Heart left ventricle (tissue), 16 donors: ENCODE measurements at regions not wholly inside any gene's neighbourhood (a gene's known extent, or its start where the extent isn't known, plus 50 kb on each side); places are given as distances from the start of the nearest gene placed in this dataset.

Experiments used
- ATAC-seq, 4 donors: fragments of 200-7000 bp; cut with Tn5 transposase; one replicate each; pipeline ENCODE4 v1.9.1; 2020 to 2022; ENCODE audit warnings: moderate library complexity in 4 of 4, mild to moderate bottlenecking in 3 of 4, moderate number of reproducible peaks in 1 of 4
- DNase-seq, 5 donors: peaks; one replicate each; pipeline ENCODE4 v3.0.0-alpha.2; 2020
- H3K27ac ChIP-seq, 12 donors: fragments of 200-600 bp; sonication (generic) in 4 of 12; one replicate each; pipeline versions ENCODE4 v1.5.0 to v1.8.0; 2016 to 2022; ENCODE audit warnings: mild to moderate bottlenecking in 2 of 12
- H3K27me3 ChIP-seq, 9 donors: fragments of 200-600 bp; sonication (generic) in 2 of 9; one replicate each; pipeline versions ENCODE4 v1.5.1 to v1.8.0; 2016 to 2022; ENCODE audit warnings: mild to moderate bottlenecking in 3 of 9
- H3K36me3 ChIP-seq, 9 donors: fragments of 200-600 bp; sonication (generic) in 2 of 9; one replicate each; pipeline versions ENCODE4 v1.5.0 to v1.8.0; 2018 to 2022; ENCODE audit warnings: mild to moderate bottlenecking in 2 of 9
- H3K4me1 ChIP-seq, 12 donors: fragments of 200-600 bp; sonication (generic) in 4 of 12; one replicate each; pipeline versions ENCODE4 v1.5.0 to v1.8.0; 2016 to 2022; ENCODE audit warnings: mild to moderate bottlenecking in 3 of 12
- H3K4me3 ChIP-seq, 12 donors: fragments of 200-600 bp; sonication (generic) in 4 of 12; one replicate each; pipeline versions ENCODE4 v1.5.0 to v1.8.0; 2017 to 2022; ENCODE audit warnings: mild to moderate bottlenecking in 9 of 12, moderate library complexity in 4 of 12
- H3K9me3 ChIP-seq, 12 donors: fragments of 200-600 bp; sonication (generic) in 4 of 12; one replicate each; pipeline versions ENCODE4 v1.5.0 to v1.8.0; 2016 to 2022; ENCODE audit warnings: mild to moderate bottlenecking in 1 of 12
- CTCF ChIP-seq, 12 donors: fragments of 200-600 bp; sonication (generic) in 4 of 12; IDR thresholded peaks; one replicate each; pipeline versions ENCODE4 v1.5.0 to v1.8.0; 2018 to 2022; ENCODE audit warnings: antibody characterized with exemption in 12 of 12, mild to moderate bottlenecking in 5 of 12
- POLR2A ChIP-seq, 2 donors: fragments of 450-650 bp; IDR thresholded peaks; one replicate each; pipeline ENCODE4 v1.6.1; 2017; ENCODE audit warnings: antibody characterized with exemption in 2 of 2, mild to moderate bottlenecking in 2 of 2, moderate library complexity in 2 of 2
- WGBS, 4 donors: extraction: QIAGEN DNeasy Blood & Tissue Kit in 2 of 4; methylation state at CpG; one replicate each; pipeline versions ENCODE4 v1.1.5 to v1.1.7; 2013 to 2018; 5-methylcytosine and 5-hydroxymethylcytosine counted together
- intact Hi-C, 10 donors: fragments of 100-400 bp; cut with DNase I; formaldehyde crosslinking; loops; one replicate each; pipeline versions ENCODE4 v1.11.1 to v1.14.2; 2022
- donor health status: ischemic (EF 13 %, LVEDD 7.1; RV severe dilation, severe dysfunction).
- donor health status: healthy with polysubstance abuse.
- donor health status: DM: no; HTN: yes; CAD: no.
- donor health status: DM: no; HTN: no; CAD: no.
- donor health status: ischemic (EF 25% LVEDD 6.9; RV normal size, moderate dysfunction).
- donor health status: ischemic (EF 25% LVEDD 5.7; RV mildly dilated, moderate dysfunction).
- donor health status: healthy.
- donor health status: DM: yes; HTN: yes; CAD: no.
- donor health status: ischemic (EF 35%, LVEDD 5.7; RV mildly dilated, moderate dysfunction).
- donor health status: nonischemic (EF 11% LVEDD 7.7; RV severe dilation, severe dysfunction).
- donor health status: DM: yes; HTN: yes; CAD: no.
- donor health status: PGD.
- donor health status: ischemic (EF 29% LVEDD 5.4; RV normal size, mild dysfunction).
- donor health status: nonischemic (EF 23%, LVEDD 6.1; RV moderate dilation, normal function).

GRCh38 chr16:86088287-86088686 is 189.3 kb downstream of the IRF8 start:
- Histone ChIP-seq H3K27me3 (peaks cover 0 to 68% (median 9%) of the 10 kb centered on the region in 9 donors), H3K36me3 (no peaks in the 10 kb centered on the region), H3K27ac (no peak overlapping the region), H3K4me1 (no peaks in the 10 kb centered on the region), H3K9me3 (no peaks in the 10 kb centered on the region), H3K4me3 (no peak overlapping the region)
- ATAC-seq (no peak), DNase-seq (no peak)
- TF ChIP-seq POLR2A (IDR thresholded peaks at IDR 0.05) (no peak), CTCF (IDR thresholded peaks at IDR 0.05) (no peak)
- intact Hi-C loops: loop anchor here in 1 of 10 donors (10.0 kb wide), 1 partner anchor 307 kb away; no protein-coding TSS in a partner anchor
- 74 to 77% (median 74%) methylated on average over 5 of the region's 5 CpGs for WGBS, 4 donors

DNA sequence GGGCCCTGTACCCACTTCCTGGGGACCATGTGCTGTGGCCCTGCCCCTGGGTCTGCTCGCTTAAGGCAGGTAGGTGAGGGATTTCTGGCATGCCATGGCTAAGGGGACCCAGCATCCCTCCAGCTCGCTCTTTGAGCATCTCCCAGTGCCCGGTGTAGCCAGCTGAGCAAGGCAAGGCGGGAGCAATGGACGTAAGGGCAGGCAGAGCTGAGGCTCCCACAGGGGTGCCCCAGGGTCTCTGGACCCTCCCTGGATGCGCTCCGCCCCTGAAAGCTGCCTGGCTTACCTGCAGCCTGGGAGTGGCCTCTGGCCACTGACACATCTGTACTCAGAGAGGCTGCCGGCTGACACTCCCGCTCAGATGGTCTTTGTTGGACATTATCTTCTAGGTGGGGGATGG is 189.9 kb downstream of the IRF8 start:
- no peaks in the 10 kb centered on the region for H3K36me3 ChIP-seq
- DNase-seq (no peak), ATAC-seq (no peak)
- no peak for TF ChIP-seq POLR2A (IDR thresholded peaks at IDR 0.05)
- no peak for TF ChIP-seq CTCF (IDR thresholded peaks at IDR 0.05)
- 83 to 87% (median 85%) methylated on average over 7 to 9 of the region's 9 CpGs for WGBS, 4 donors
- intact Hi-C loops: loop anchor here in 1 of 10 donors (10.0 kb wide), 1 partner anchor 306 kb away; no protein-coding TSS in a partner anchor
- no peak overlapping the region for H3K27ac ChIP-seq
- no peak overlapping the region for H3K4me3 ChIP-seq
- H3K9me3 ChIP-seq: no peaks in the 10 kb centered on the region
- no peaks in the 10 kb centered on the region for H3K4me1 ChIP-seq
- H3K27me3 ChIP-seq: peaks cover 0 to 63% (median 5%) of the 10 kb centered on the region in 9 donors

DNA sequence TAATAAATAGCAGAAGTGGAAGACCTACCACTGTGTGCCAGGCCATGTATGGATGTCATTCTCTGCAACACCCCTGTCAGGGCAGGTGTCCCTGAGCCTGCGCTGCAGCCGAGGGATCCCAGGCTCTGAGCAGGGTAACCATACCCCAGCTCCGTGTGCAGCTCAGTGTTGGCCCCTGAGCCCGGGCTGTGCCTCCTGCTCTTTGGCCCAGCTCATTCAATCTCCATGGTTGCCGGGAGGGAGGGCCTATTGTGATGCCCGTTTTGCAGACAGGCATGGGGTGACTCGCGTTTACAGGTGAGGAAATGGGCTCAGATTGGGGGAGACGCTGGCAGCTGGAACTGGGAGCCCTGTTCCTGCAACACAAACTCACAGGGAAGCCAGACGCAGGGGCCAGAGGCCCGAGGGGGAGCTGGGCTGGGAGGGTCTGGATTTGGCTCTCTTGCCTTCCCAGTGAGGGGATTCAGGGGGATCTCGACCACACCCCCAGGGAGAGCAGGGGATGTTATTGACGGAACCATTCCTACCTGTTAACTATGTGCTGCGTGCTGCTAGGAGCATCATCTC is 190.5 kb downstream of the IRF8 start:
- Histone ChIP-seq H3K36me3 (no peaks in the 10 kb centered on the region), H3K9me3 (no peaks in the 10 kb centered on the region), H3K4me1 (no peaks in the 10 kb centered on the region), H3K4me3 (no peak overlapping the region), H3K27ac (no peak overlapping the region), H3K27me3 (peaks cover 0 to 59% (median 5%) of the 10 kb centered on the region in 9 donors)
- 72 to 79% (median 77%) methylated on average over 13 to 14 of the region's 14 CpGs for WGBS, 4 donors
- TF ChIP-seq POLR2A (IDR thresholded peaks at IDR 0.05): no peak
- no peak for TF ChIP-seq CTCF (IDR thresholded peaks at IDR 0.05)
- intact Hi-C loops: loop anchor here in 1 of 10 donors (10.0 kb wide), 1 partner anchor 305 kb away; no protein-coding TSS in a partner anchor
- DNase-seq (no peak), ATAC-seq (no peak)

- WGBS, 4 donors: 68 to 76% (median 69%) methylated on average over 5 of the region's 5 CpGs
- TF ChIP-seq POLR2A (IDR thresholded peaks at IDR 0.05): no peak
- TF ChIP-seq CTCF (IDR thresholded peaks at IDR 0.05): no peak
- Histone ChIP-seq H3K36me3 (no peaks in the 10 kb centered on the region), H3K4me1 (no peaks in the 10 kb centered on the region), H3K4me3 (no peak overlapping the region), H3K9me3 (no peaks in the 10 kb centered on the region), H3K27me3 (peaks cover 0 to 56% (median 5%) of the 10 kb centered on the region in 9 donors), H3K27ac (no peak overlapping the region)
- DNase-seq (no peak), ATAC-seq (no peak)
- intact Hi-C loops: loop anchor here in 1 of 10 donors (10.0 kb wide), 1 partner anchor 305 kb away; no protein-coding TSS in a partner anchor
Observed at GRCh38 chr16:86089991-86090390, 191.0 kb downstream of the IRF8 start.
